ENCODE measurements at regions not wholly inside any gene's neighbourhood (a gene's known extent, or its start where the extent isn't known, plus 50 kb on each side); places are given as distances from the start of the nearest gene placed in this dataset.

DNA sequence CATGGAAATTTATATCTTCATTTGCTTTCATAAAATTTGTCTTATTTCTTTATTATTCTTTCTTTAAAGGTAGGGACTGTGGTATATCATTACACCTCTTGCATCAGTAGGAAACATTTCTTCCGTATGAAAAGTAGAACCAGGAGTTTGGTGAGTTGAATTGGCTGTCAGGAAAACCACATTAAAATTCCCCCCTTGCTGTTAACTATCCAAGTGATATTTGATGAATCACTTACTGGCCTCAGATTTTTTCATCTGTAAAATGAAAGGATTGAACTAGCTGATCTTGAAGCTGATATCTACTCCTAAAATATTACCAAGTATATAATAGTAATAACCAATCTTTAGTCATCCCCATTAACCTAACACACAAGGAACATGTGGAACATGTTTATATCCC is 460.9 kb downstream of the GJA1 start:
- no peaks in the 10 kb centered on the region for H3K36me3 Mint-ChIP-seq (ENCODE audit: insufficient read depth in 1 of 3, low read depth in 3 of 3)
- Histone ChIP-seq H2AFZ (ENCODE audit: low read length) (no peak overlapping the region), H3K23me2 (ENCODE audit: insufficient read length, low read depth, low read length, poor library complexity, severe bottlenecking) (no peaks in the 10 kb centered on the region), H3K14ac (ENCODE audit: insufficient read depth, low read length) (no peak overlapping the region), H2AK5ac (ENCODE audit: insufficient read length, low read length) (no peak overlapping the region), H4K20me1 (ENCODE audit: control insufficient read depth, insufficient read depth, insufficient read length) (no peaks in the 10 kb centered on the region), H4K8ac (replicated peaks; ENCODE audit: insufficient read length, low read depth, low read length) (no peak overlapping the region), H3K56ac (ENCODE audit: insufficient read length, low read depth, low read length) (no peak overlapping the region), H4K5ac (ENCODE audit: insufficient read length, low read depth, low read length) (no peak overlapping the region), H2BK5ac (ENCODE audit: insufficient read length, low read length) (no peak overlapping the region), H3T11ph (ENCODE audit: low read length) (no peak overlapping the region), H3K4me1 (ENCODE audit: insufficient read depth, low read length) (no peaks in the 10 kb centered on the region; the same call in 1 of the 2 replicates), H2BK20ac (ENCODE audit: low read depth, low read length, poor library complexity, severe bottlenecking) (no peak overlapping the region), H3K9ac (ENCODE audit: extremely low read depth, insufficient read length, low read length) (no peak overlapping the region), H4K91ac (ENCODE audit: insufficient read length, low read depth, low read length) (no peak overlapping the region), H2BK120ac (ENCODE audit: low read depth, low read length, poor library complexity, severe bottlenecking) (no peak overlapping the region), H3K9me3 (ENCODE audit: control insufficient read depth, low read depth, low read length) (no peaks in the 10 kb centered on the region), H3K4ac (ENCODE audit: low read depth, low read length) (no peak overlapping the region), H3K27me3 (ENCODE audit: insufficient read depth, low read length) (no peaks in the 10 kb centered on the region), H3K79me1 (ENCODE audit: insufficient read depth, low read depth, low read length, poor library complexity, severe bottlenecking) (no peaks in the 10 kb centered on the region), H3K4me2 (ENCODE audit: insufficient read depth, insufficient read length, low read length) (no peak overlapping the region), H3K79me2 (ENCODE audit: insufficient read depth, low read length) (no peaks in the 10 kb centered on the region), H3K23ac (ENCODE audit: insufficient read length, low read depth, low read length) (no peak overlapping the region), H2BK15ac (ENCODE audit: low read depth, low read length) (no peak overlapping the region), H3K27ac (ENCODE audit: insufficient read length, low read depth, low read length) (no peak overlapping the region), H3K18ac (ENCODE audit: insufficient read length, low read depth, low read length) (no peak overlapping the region), H2BK12ac (ENCODE audit: insufficient read length, low read depth, low read length) (no peak overlapping the region)
- no peaks in the 10 kb centered on the region for H3K9me3 Mint-ChIP-seq
- DNase-seq, result no peak
- TF ChIP-seq, protein P1, sequence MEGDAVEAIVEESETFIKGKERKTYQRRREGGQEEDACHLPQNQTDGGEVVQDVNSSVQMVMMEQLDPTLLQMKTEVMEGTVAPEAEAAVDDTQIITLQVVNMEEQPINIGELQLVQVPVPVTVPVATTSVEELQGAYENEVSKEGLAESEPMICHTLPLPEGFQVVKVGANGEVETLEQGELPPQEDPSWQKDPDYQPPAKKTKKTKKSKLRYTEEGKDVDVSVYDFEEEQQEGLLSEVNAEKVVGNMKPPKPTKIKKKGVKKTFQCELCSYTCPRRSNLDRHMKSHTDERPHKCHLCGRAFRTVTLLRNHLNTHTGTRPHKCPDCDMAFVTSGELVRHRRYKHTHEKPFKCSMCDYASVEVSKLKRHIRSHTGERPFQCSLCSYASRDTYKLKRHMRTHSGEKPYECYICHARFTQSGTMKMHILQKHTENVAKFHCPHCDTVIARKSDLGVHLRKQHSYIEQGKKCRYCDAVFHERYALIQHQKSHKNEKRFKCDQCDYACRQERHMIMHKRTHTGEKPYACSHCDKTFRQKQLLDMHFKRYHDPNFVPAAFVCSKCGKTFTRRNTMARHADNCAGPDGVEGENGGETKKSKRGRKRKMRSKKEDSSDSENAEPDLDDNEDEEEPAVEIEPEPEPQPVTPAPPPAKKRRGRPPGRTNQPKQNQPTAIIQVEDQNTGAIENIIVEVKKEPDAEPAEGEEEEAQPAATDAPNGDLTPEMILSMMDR (conservative IDR thresholded peaks at IDR 0.05), result no peak
- no peak overlapping the region for H3K4me3 Mint-ChIP-seq
- peak overlapping the region in 1 of 3 experiments; percentile 17; a peak in 1 of 7 replicates for H3K27ac Mint-ChIP-seq
- no CpG with 5 or more reads among the region's 1 CpG for WGBS (ENCODE audit: extremely low coverage, insufficient read length, low lambda C conversion rate)
- no peaks in the 10 kb centered on the region for H3K27me3 Mint-ChIP-seq (ENCODE audit: low read depth)
- peaks cover 33% of the 10 kb centered on the region in 2 experiments for H3K4me1 Mint-ChIP-seq

Data from H9 (cell line).